SKM-1 (cell line): ENCODE measurements at regions not wholly inside any gene's neighbourhood (a gene's known extent, or its start where the extent isn't known, plus 50 kb on each side); places are given as distances from the start of the nearest gene placed in this dataset.
"Not testable (repeated sequence)": the region's sequence is repeated elsewhere in the genome, so short reads cannot be mapped to it uniquely, and the experiment has no call there.

ENCODE experiments used
- DNase-seq: peaks from one replicate; lab custom pipeline; 2025; ENCODE audit not compliant: unreplicated experiment; lab: John Stamatoyannopoulos, UW

- DNase-seq: not testable (repeated sequence)
Observed at GRCh38 chr7:86045197-86045596, 598.5 kb upstream of the GRM3 start.

- no peak for DNase-seq
Observed at GRCh38 chr7:86025807-86026206, 617.9 kb upstream of the GRM3 start.

- DNase-seq: no peak
Observed at GRCh38 chr7:86013662-86014061, 630.0 kb upstream of the GRM3 start.

GRCh38 chr7:86012971-86013370, 630.7 kb upstream of the GRM3 start:
- DNase-seq: no peak

- no peak for DNase-seq
Observed at GRCh38 chr7:86008898-86009297, 634.8 kb upstream of the GRM3 start.

GRCh38 chr7:86006909-86007308, 636.8 kb upstream of the GRM3 start:
- DNase-seq: no peak

GRCh38 chr7:86002858-86003257, 640.9 kb upstream of the GRM3 start:
- DNase-seq: no peak

GRCh38 chr7:85997515-85997914, 646.2 kb upstream of the GRM3 start:
- no peak for DNase-seq

- DNase-seq: no peak
Observed at GRCh38 chr7:85995101-85995500, 648.6 kb upstream of the GRM3 start.

- no peak for DNase-seq
Observed at GRCh38 chr7:85980740-85981139, 663.0 kb upstream of the GRM3 start.

GRCh38 chr7:85974176-85974575, 669.5 kb upstream of the GRM3 start:
- DNase-seq: no peak

- no peak for DNase-seq
Observed at GRCh38 chr7:85972504-85973141, 671.1 kb upstream of the GRM3 start.

GRCh38 chr7:85954961-85955360, 688.7 kb upstream of the GRM3 start:
- DNase-seq: no peak

- DNase-seq: no peak
Observed at GRCh38 chr7:85950871-85951270, 692.8 kb upstream of the GRM3 start.

GRCh38 chr7:85950418-85950817, 693.3 kb upstream of the GRM3 start:
- DNase-seq: no peak

GRCh38 chr7:85947767-85948166, 695.9 kb upstream of the GRM3 start:
- no peak for DNase-seq

- no peak for DNase-seq
Observed at GRCh38 chr7:85940798-85941197, 702.9 kb upstream of the GRM3 start.

- no peak for DNase-seq
Observed at GRCh38 chr7:85931919-85932318, 711.8 kb upstream of the GRM3 start.

GRCh38 chr7:85928500-85928899, 715.2 kb upstream of the GRM3 start:
- DNase-seq: no peak

- DNase-seq: no peak
Observed at GRCh38 chr7:85927226-85927625, 716.5 kb upstream of the GRM3 start.

GRCh38 chr7:85924062-85924461, 719.6 kb upstream of the GRM3 start:
- no peak for DNase-seq

- DNase-seq: no peak
Observed at GRCh38 chr7:85916016-85916415, 727.7 kb upstream of the GRM3 start.

GRCh38 chr7:85914437-85914836, 727.6 kb upstream of the SEMA3D start:
- DNase-seq: no peak

GRCh38 chr7:85908051-85908450, 721.2 kb upstream of the SEMA3D start:
- DNase-seq: no peak
